Anterior cingulate cortex (tissue), 58 donors: ENCODE measurements at regions not wholly inside any gene's neighbourhood (a gene's known extent, or its start where the extent isn't known, plus 50 kb on each side); places are given as distances from the start of the nearest gene placed in this dataset.

ENCODE experiments used
- DNase-seq, 58 donors: peaks; one replicate each; lab custom pipeline; 2025; lab: John Stamatoyannopoulos, UW

DNA sequence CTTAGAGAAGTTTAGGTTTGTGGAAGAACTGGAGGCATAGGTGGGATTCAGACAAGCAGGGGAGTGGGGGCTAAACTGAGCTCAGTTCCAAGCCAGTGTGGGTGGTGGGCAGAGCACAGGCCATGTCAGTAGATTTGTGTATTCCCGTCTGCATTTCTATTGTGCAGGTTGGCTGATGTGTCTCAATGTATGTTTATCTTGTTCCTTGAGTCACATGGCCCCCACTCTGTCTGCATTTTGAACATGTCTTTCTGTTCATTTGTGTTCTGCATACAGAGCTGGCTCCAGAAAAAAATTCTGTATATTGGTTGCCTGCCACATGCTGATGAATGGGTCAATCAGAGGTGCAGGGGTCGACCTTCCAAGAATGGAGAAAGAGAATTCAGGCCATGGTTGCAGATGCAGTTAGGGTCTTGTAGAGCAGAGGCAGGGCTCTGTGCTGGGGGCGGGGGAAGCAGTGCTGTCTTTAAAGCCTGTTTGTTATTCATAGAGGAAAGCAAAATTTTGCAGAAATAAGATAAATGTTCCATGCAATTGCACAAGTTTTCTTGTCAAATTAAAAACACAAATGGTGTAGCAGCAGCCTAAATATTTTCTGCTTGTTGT is 166.7 kb downstream of the CDH26 start:
- no peak for DNase-seq

GRCh38 chr20:60125513-60125912 is 167.3 kb downstream of the CDH26 start:
- DNase-seq = no peak

DNA sequence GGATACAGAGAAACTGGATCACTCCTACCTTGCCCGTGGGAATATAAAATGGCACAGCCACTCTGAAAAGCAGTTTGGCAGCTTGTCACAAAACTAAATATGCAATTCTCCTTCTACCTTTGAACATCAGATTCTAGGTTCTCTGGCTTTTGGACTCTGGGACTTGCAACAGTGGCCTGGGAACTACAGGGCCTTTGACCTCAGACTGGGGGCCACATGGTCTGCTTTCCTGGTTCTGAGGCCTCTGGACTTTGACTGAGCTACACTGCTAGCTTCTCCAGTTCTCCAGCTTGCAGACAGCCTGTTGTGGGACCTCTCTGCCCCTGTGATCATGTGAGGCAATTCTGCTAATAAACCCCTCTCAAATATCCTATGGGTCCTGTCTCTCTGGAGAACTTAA is 168.8 kb downstream of the CDH26 start:
- DNase-seq = no peak

DNA sequence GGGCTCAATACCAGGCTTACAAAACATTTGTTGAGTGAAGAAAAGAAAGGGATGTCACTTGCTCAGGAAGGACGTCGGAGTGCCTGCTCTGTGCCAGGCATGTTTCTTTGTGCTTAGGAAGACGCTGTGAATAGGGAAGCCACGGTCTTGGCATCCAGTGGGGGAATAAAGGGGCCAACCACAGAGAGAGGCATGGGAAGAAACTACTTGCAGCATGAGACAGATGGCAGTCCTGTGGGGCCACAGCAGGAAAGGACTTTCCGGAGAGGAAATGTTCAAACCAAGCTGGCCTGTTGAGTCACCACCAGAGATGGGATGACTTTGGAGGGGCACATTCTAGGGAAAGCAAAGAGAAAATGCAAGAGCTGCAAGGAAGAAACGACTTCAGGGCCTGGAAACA is 173.2 kb downstream of the CDH26 start:
- no peak for DNase-seq

- no peak for DNase-seq
These were observed 174.1 kb downstream of the CDH26 start for GRCh38 chr20:60132162-60132826.

GRCh38 chr20:60132827-60133670 is 174.8 kb downstream of the CDH26 start:
- DNase-seq = no peak

- no peak for DNase-seq
These were observed 177.1 kb downstream of the CDH26 start for GRCh38 chr20:60135276-60135675.

- no peak for DNase-seq
These were observed 178.6 kb downstream of the CDH26 start for GRCh38 chr20:60136645-60137401.

GRCh38 chr20:60137657-60138245 is 179.5 kb downstream of the CDH26 start:
- DNase-seq = peak in 2 of 58 donors; percentile 4 to 8

GRCh38 chr20:60138256-60139220 is 180.3 kb downstream of the CDH26 start:
- peak in 13 of 58 donors; percentile 8 to 47 (median 19) for DNase-seq

DNA sequence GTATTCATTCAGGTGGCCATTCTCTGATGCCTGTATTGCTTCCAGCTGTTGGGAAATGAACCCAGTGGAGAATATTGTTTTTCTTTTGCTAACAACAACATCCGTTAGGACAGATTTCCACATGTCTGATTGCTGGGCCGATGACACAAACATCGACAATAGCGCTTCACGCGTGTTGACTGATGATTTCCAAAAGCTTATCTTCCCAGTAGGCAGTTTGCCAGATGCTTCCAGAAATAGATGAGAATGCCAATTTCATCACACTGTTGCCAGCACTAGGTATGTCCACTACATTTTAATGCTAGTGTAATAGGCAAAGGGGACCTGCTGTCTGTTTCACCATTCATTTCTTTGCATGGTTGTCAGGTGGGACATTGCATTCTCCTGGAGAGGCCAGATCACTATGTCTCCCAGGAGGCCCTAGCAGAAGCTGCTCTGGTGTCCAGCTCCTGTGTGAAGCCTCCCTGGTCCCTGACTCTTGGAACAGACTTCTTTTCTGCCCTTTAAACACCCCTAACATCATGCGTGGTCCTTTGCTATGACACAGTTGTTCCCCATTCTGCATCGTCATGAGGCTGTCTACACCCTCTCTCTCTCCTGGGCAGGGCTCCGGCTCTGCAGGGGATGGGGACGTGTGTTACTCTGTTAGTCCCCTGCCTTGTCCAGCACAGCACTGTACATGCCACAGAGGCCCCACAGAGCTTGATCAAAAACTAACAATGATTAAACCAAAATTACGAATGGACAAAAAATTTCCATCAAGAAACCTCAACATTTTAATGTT is 181.6 kb downstream of the CDH26 start:
- no peak for DNase-seq

DNA sequence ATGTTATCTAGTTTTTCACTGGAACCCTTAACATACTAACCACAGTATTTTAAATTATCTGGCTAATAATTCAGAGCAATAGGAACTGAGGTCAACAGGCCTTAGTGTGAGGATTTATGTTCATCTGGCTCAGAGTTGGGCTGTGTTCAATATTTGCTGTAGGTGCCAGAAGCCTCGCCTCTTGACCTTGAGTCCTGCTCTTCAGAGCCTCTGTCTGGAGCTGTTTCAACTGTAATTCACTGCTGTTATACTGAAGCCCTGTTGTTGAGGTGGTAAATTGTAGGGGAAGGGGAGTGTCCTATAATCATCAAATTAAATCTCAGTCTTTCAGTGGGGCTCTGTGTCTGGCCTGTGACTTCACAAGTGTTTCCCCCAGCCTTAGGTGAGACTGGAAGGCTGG is 184.4 kb downstream of the CDH26 start:
- DNase-seq = no peak

GRCh38 chr20:60143261-60143842 is 185.1 kb downstream of the CDH26 start:
- DNase-seq = no peak

DNA sequence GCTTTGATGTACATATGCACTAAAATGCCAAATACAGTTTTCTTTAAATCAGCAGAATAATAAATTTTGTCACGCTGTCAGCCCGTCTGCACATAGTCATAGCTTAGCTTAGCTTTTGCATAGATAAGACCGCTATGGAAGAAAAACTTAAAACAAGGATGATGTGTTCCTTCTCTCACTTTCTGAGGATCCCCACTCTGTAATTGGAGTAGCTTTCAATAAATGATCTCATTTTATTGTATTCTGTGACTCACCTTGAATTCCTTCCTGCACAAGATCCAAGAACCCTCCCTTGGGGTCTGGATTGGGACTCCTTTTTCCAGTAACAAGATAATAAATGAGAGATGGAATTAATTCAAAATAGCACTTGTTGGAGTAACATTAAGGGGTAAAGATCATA is 186.2 kb downstream of the CDH26 start:
- no peak for DNase-seq

DNA sequence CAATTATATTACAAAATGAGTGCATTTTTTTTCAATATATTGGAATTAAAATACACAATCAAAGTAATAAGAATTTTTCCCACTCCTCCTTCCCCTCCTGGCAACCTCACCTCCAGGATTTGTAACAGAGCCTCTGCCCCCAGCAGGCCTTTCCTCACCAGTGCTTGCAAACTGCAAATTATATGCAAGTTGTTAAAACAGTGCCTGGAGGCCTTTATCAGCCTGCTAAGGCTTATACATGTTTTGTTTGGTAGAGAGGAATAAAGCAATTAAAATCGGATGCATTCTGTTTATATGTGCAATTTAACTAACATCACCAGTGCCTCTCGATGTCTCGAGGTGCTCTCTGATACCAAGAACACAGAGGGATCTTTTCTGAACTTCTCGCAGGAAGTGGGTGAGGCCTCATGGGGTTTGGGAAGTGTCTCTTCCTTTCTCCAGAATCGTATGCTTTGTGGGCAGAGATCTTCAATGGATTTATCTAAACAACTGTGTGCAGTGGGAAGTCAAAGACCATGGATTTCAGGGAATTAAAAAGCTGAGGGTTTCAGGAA is 186.8 kb downstream of the CDH26 start:
- DNase-seq = no peak

DNA sequence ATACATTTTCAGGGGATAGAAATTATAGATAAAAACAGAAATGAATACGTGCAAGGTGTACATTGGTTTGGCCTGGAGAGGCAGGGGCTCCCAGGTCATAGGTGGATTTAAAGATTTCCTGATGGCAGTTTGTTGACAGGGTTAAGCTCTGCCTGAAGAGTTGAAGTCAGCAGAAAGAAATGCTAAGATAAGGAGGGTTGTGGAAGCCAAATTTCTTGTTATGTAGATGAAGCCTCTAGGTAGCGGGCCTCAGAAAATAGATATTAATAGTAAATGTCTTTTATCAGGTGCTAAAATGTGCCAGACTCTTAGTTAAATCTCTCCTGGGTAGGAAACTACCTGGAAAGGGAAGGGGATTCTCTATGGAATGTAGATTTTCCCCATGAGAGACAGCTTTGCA is 188.8 kb downstream of the CDH26 start:
- no peak for DNase-seq

DNA sequence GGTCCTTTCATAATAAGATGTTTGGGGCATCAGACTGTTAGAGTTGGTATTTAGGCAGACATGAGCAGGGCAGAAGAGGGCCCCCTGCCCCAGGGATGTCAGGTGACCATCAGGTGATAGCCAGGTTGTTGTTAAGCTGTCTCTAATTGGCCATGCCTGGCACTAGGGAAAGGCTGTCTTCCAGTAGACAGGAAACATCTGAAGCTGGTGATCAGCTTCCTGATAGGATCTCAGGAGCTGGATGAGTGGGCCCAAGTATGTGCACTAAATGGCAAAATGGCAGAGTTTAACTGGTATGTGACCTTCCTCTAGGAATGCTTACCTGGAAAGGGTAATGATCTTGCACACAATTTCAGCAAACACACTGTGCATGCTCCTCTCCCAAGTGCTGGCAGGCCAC is 190.7 kb downstream of the CDH26 start:
- no peak for DNase-seq

DNA sequence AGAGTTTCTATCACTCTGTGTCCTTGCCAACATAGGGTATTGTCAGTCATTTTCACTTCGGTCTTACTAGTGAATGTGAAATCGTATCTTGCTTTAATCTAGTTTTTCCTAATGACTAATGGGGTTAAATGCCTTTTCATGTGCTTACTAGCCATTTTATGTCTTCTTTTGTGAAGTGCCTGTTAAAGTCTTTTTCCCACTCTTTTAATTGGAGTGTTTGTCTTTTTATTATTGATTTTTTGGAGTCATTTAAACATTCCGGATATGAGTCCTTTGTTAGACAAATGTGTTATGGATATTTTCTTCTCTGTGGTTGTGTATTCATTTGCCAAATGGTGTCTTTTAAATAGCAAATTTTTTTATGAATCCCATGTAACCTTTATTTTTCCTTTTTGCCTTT is 194.6 kb downstream of the CDH26 start:
- DNase-seq = no peak
